ENCODE measurements at regions not wholly inside any gene's neighbourhood (a gene's known extent, or its start where the extent isn't known, plus 50 kb on each side); places are given as distances from the start of the nearest gene placed in this dataset.

GRCh38 chr11:133600786-133601185, 68.5 kb upstream of the OPCML start:
- H3K27me3 ChIP-seq (ENCODE audit: control insufficient read depth in 3 of 3, insufficient read depth in 3 of 3, low read length in 3 of 3), result peaks cover 0 to 6% (median 0%) of the 10 kb centered on the region in 3 donors
- H3K36me3 ChIP-seq (ENCODE audit: control insufficient read depth in 3 of 3, insufficient read depth in 3 of 3, low read length in 3 of 3), result no peaks in the 10 kb centered on the region
- no peak overlapping the region for H3K27ac ChIP-seq (ENCODE audit: low read depth, low read length)
- H3K9me3 ChIP-seq (ENCODE audit: control insufficient read depth in 3 of 3, low read length in 3 of 3), result no peaks in the 10 kb centered on the region
- no peaks in the 10 kb centered on the region for H3K4me1 ChIP-seq (ENCODE audit: control insufficient read depth in 3 of 3, insufficient read depth in 3 of 3, low read length in 3 of 3)
- no peak overlapping the region for H3K4me3 ChIP-seq (ENCODE audit: low read length in 3 of 3)
- no peak overlapping the region for H3K9ac ChIP-seq (ENCODE audit: low read depth in 1 of 3, low read length in 3 of 3)

- H3K9me3 ChIP-seq (ENCODE audit: control insufficient read depth in 3 of 3, low read length in 3 of 3), result no peaks in the 10 kb centered on the region
- H3K36me3 ChIP-seq (ENCODE audit: control insufficient read depth in 3 of 3, insufficient read depth in 3 of 3, low read length in 3 of 3), result no peaks in the 10 kb centered on the region
- no peak overlapping the region for H3K4me3 ChIP-seq (ENCODE audit: low read length in 3 of 3)
- H3K27me3 ChIP-seq (ENCODE audit: control insufficient read depth in 3 of 3, insufficient read depth in 3 of 3, low read length in 3 of 3), result peaks cover 0 to 5% (median 0%) of the 10 kb centered on the region in 3 donors
- H3K9ac ChIP-seq (ENCODE audit: low read depth in 1 of 3, low read length in 3 of 3), result no peak overlapping the region
- no peak overlapping the region for H3K27ac ChIP-seq (ENCODE audit: low read depth, low read length)
- no peaks in the 10 kb centered on the region for H3K4me1 ChIP-seq (ENCODE audit: control insufficient read depth in 3 of 3, insufficient read depth in 3 of 3, low read length in 3 of 3)
These were observed 68.0 kb upstream of the OPCML start for GRCh38 chr11:133600306-133600705.

GRCh38 chr11:133598906-133599305, 66.6 kb upstream of the OPCML start:
- Histone ChIP-seq H3K4me1 (ENCODE audit: control insufficient read depth in 3 of 3, insufficient read depth in 3 of 3, low read length in 3 of 3) (no peaks in the 10 kb centered on the region), H3K27me3 (ENCODE audit: control insufficient read depth in 3 of 3, insufficient read depth in 3 of 3, low read length in 3 of 3) (peaks cover 0 to 5% (median 0%) of the 10 kb centered on the region in 3 donors), H3K9me3 (ENCODE audit: control insufficient read depth in 3 of 3, low read length in 3 of 3) (peaks cover 0 to 3% (median 0%) of the 10 kb centered on the region in 3 donors), H3K4me3 (ENCODE audit: low read length in 3 of 3) (no peak overlapping the region), H3K9ac (ENCODE audit: low read depth in 1 of 3, low read length in 3 of 3) (no peak overlapping the region), H3K36me3 (ENCODE audit: control insufficient read depth in 3 of 3, insufficient read depth in 3 of 3, low read length in 3 of 3) (no peaks in the 10 kb centered on the region), H3K27ac (ENCODE audit: low read depth, low read length) (no peak overlapping the region)

- Histone ChIP-seq H3K4me3 (ENCODE audit: low read length in 3 of 3) (no peak overlapping the region), H3K9me3 (ENCODE audit: control insufficient read depth in 3 of 3, low read length in 3 of 3) (peaks cover 0 to 3% (median 0%) of the 10 kb centered on the region in 3 donors), H3K36me3 (ENCODE audit: control insufficient read depth in 3 of 3, insufficient read depth in 3 of 3, low read length in 3 of 3) (no peaks in the 10 kb centered on the region), H3K9ac (ENCODE audit: low read depth in 1 of 3, low read length in 3 of 3) (no peak overlapping the region), H3K4me1 (ENCODE audit: control insufficient read depth in 3 of 3, insufficient read depth in 3 of 3, low read length in 3 of 3) (no peaks in the 10 kb centered on the region), H3K27ac (ENCODE audit: low read depth, low read length) (no peak overlapping the region), H3K27me3 (ENCODE audit: control insufficient read depth in 3 of 3, insufficient read depth in 3 of 3, low read length in 3 of 3) (peaks cover 0 to 5% (median 0%) of the 10 kb centered on the region in 3 donors)
These were observed 64.9 kb upstream of the OPCML start for GRCh38 chr11:133597236-133597635.

- peaks cover 0 to 3% (median 2%) of the 10 kb centered on the region in 3 donors for H3K9me3 ChIP-seq (ENCODE audit: control insufficient read depth in 3 of 3, low read length in 3 of 3)
- H3K36me3 ChIP-seq (ENCODE audit: control insufficient read depth in 3 of 3, insufficient read depth in 3 of 3, low read length in 3 of 3), result no peaks in the 10 kb centered on the region
- peaks cover 0 to 5% (median 0%) of the 10 kb centered on the region in 3 donors for H3K27me3 ChIP-seq (ENCODE audit: control insufficient read depth in 3 of 3, insufficient read depth in 3 of 3, low read length in 3 of 3)
- no peak overlapping the region for H3K9ac ChIP-seq (ENCODE audit: low read depth in 1 of 3, low read length in 3 of 3)
- H3K4me1 ChIP-seq (ENCODE audit: control insufficient read depth in 3 of 3, insufficient read depth in 3 of 3, low read length in 3 of 3), result no peaks in the 10 kb centered on the region
- no peak overlapping the region for H3K4me3 ChIP-seq (ENCODE audit: low read length in 3 of 3)
- H3K27ac ChIP-seq (ENCODE audit: low read depth, low read length), result no peak overlapping the region
These were observed 63.8 kb upstream of the OPCML start for GRCh38 chr11:133595998-133596590.

- H3K4me1 ChIP-seq (ENCODE audit: control insufficient read depth in 3 of 3, insufficient read depth in 3 of 3, low read length in 3 of 3), result no peaks in the 10 kb centered on the region
- peaks cover 0 to 5% (median 0%) of the 10 kb centered on the region in 3 donors for H3K27me3 ChIP-seq (ENCODE audit: control insufficient read depth in 3 of 3, insufficient read depth in 3 of 3, low read length in 3 of 3)
- H3K9me3 ChIP-seq (ENCODE audit: control insufficient read depth in 3 of 3, low read length in 3 of 3), result peaks cover 0 to 3% (median 2%) of the 10 kb centered on the region in 3 donors
- no peak overlapping the region for H3K4me3 ChIP-seq (ENCODE audit: low read length in 3 of 3)
- H3K27ac ChIP-seq (ENCODE audit: low read depth, low read length), result no peak overlapping the region
- H3K9ac ChIP-seq (ENCODE audit: low read depth in 1 of 3, low read length in 3 of 3), result no peak overlapping the region
- no peaks in the 10 kb centered on the region for H3K36me3 ChIP-seq (ENCODE audit: control insufficient read depth in 3 of 3, insufficient read depth in 3 of 3, low read length in 3 of 3)
These were observed 60.7 kb upstream of the OPCML start for GRCh38 chr11:133593036-133593435.

- Histone ChIP-seq H3K27me3 (ENCODE audit: control insufficient read depth in 3 of 3, insufficient read depth in 3 of 3, low read length in 3 of 3) (no peaks in the 10 kb centered on the region), H3K4me3 (ENCODE audit: low read length in 3 of 3) (no peak overlapping the region)
These were observed 54.7 kb upstream of the OPCML start for GRCh38 chr11:133586903-133587517.

GRCh38 chr11:133582750-133583149, 50.4 kb upstream of the OPCML start:
- H3K4me1 ChIP-seq (ENCODE audit: control insufficient read depth in 3 of 3, insufficient read depth in 3 of 3, low read length in 3 of 3), result no peaks in the 10 kb centered on the region
- no peaks in the 10 kb centered on the region for H3K36me3 ChIP-seq (ENCODE audit: control insufficient read depth in 3 of 3, insufficient read depth in 3 of 3, low read length in 3 of 3)
- H3K27ac ChIP-seq (ENCODE audit: low read depth, low read length), result no peak overlapping the region
- H3K9ac ChIP-seq (ENCODE audit: low read depth in 1 of 3, low read length in 3 of 3), result no peak overlapping the region
- peaks cover 0 to 2% (median 0%) of the 10 kb centered on the region in 3 donors for H3K9me3 ChIP-seq (ENCODE audit: control insufficient read depth in 3 of 3, low read length in 3 of 3)
- no peaks in the 10 kb centered on the region for H3K27me3 ChIP-seq (ENCODE audit: control insufficient read depth in 3 of 3, insufficient read depth in 3 of 3, low read length in 3 of 3)
- no peak overlapping the region for H3K4me3 ChIP-seq (ENCODE audit: low read length in 3 of 3)

More at GRCh38 chr11:133586903-133587517, 54.7 kb upstream of the OPCML start:
- H3K27ac ChIP-seq (ENCODE audit: low read depth, low read length), result no peak overlapping the region
- H3K9me3 ChIP-seq (ENCODE audit: control insufficient read depth in 3 of 3, low read length in 3 of 3), result peaks cover 0 to 2% (median 0%) of the 10 kb centered on the region in 3 donors
- H3K36me3 ChIP-seq (ENCODE audit: control insufficient read depth in 3 of 3, insufficient read depth in 3 of 3, low read length in 3 of 3), result no peaks in the 10 kb centered on the region
- no peak overlapping the region for H3K9ac ChIP-seq (ENCODE audit: low read depth in 1 of 3, low read length in 3 of 3)
- no peaks in the 10 kb centered on the region for H3K4me1 ChIP-seq (ENCODE audit: control insufficient read depth in 3 of 3, insufficient read depth in 3 of 3, low read length in 3 of 3)

- H3K27ac ChIP-seq (ENCODE audit: low read depth, low read length), result no peak overlapping the region
- H3K36me3 ChIP-seq (ENCODE audit: control insufficient read depth in 3 of 3, insufficient read depth in 3 of 3, low read length in 3 of 3), result no peaks in the 10 kb centered on the region
- no peaks in the 10 kb centered on the region for H3K4me1 ChIP-seq (ENCODE audit: control insufficient read depth in 3 of 3, insufficient read depth in 3 of 3, low read length in 3 of 3)
- H3K9ac ChIP-seq (ENCODE audit: low read depth in 1 of 3, low read length in 3 of 3), result no peak overlapping the region
- H3K27me3 ChIP-seq (ENCODE audit: control insufficient read depth in 3 of 3, insufficient read depth in 3 of 3, low read length in 3 of 3), result no peaks in the 10 kb centered on the region
- H3K9me3 ChIP-seq (ENCODE audit: control insufficient read depth in 3 of 3, low read length in 3 of 3), result peaks cover 0 to 2% (median 0%) of the 10 kb centered on the region in 3 donors
- no peak overlapping the region for H3K4me3 ChIP-seq (ENCODE audit: low read length in 3 of 3)
These were observed 50.0 kb upstream of the OPCML start for GRCh38 chr11:133582326-133582725.

Measured in skeletal muscle tissue (tissue), 3 donors.